IMR-90 (cell line): ENCODE measurements at regions not wholly inside any gene's neighbourhood (a gene's known extent, or its start where the extent isn't known, plus 50 kb on each side); places are given as distances from the start of the nearest gene placed in this dataset.

Source experiments
- ATAC-seq: fragments of 200-7000 bp; cut with Tn5 transposase; 2 replicates; pipeline ENCODE4 v1.9.1; 2020; ENCODE audit warnings: low read depth, mild to moderate bottlenecking, moderate library complexity
- BruUV-seq: library from RNA; stranded (reverse); fragments of 400-500 nt; replicated peaks from 2 replicates; lab custom pipeline; 2021; lab: Mats Ljungman, UMichigan
- CTCF ChIA-PET: fragments of 300-600 bp; formaldehyde crosslinking; extraction: SDS; loops from one replicate; lab custom pipeline; 2021; ENCODE audit warnings: antibody characterized with exemption; lab: Yijun Ruan, JAX
- POLR2A ChIA-PET: fragments of 300-600 bp; sonication (Branson Sonifier 250); formaldehyde crosslinking; loops from one replicate; lab custom pipeline; 2022; ENCODE audit warnings: antibody characterized with exemption; ENCODE audit not compliant: unreplicated experiment; lab: Charles Lee
- DNase-seq: peaks from one replicate; pipeline ENCODE4 v3.0.0; 2013
- H2AFZ ChIP-seq: replicated peaks from 2 replicates; pipeline ENCODE3; 2013; ENCODE audit warnings: low read length, mild to moderate bottlenecking; ENCODE audit not compliant: poor library complexity
- H2AK5ac ChIP-seq: 2 replicates; pipeline ENCODE4 v1.6.1; 2013; ENCODE audit warnings: low read depth, low read length, inconsistent platforms
- H2AK9ac ChIP-seq: replicated peaks from 2 replicates; pipeline ENCODE3; 2013; ENCODE audit warnings: mild to moderate bottlenecking, low read depth, low read length, moderate library complexity; ENCODE audit not compliant: poor library complexity
- H2BK120ac ChIP-seq: 2 replicates; pipeline ENCODE4 v1.6.1; 2013; ENCODE audit warnings: low read depth, low read length, inconsistent platforms
- H2BK15ac ChIP-seq: 3 replicates; pipeline ENCODE4 v1.6.1; 2013; ENCODE audit warnings: low read depth, low read length, inconsistent platforms
- H2BK20ac ChIP-seq: 2 replicates; pipeline ENCODE4 v1.6.1; 2013; ENCODE audit warnings: low read depth, mild to moderate bottlenecking, inconsistent platforms, low read length, moderate library complexity
- H2BK5ac ChIP-seq: 2 replicates; pipeline ENCODE4 v1.6.1; 2013; ENCODE audit warnings: mild to moderate bottlenecking, low read depth, low read length, inconsistent platforms; ENCODE audit not compliant: poor library complexity, severe bottlenecking
- H3K14ac ChIP-seq: replicated peaks from 2 replicates; pipeline ENCODE4 v1.6.1; 2013; ENCODE audit warnings: low read depth, low read length, inconsistent platforms
- H3K18ac ChIP-seq: 2 replicates; pipeline ENCODE4 v1.6.1; 2013; ENCODE audit warnings: low read depth, low read length, control low read depth
- H3K23ac ChIP-seq: 2 replicates; pipeline ENCODE4 v1.6.1; 2013; ENCODE audit warnings: low read depth, low read length, inconsistent platforms
- H3K27ac ChIP-seq: 2 replicates; pipeline ENCODE4 v1.5.1; 2013; ENCODE audit warnings: mild to moderate bottlenecking, control low read depth, low read length; ENCODE audit not compliant: insufficient read depth
- H3K27me3 ChIP-seq: 2 replicates; pipeline ENCODE4 v1.6.1; 2013; ENCODE audit warnings: low read length; ENCODE audit not compliant: control insufficient read depth, insufficient read depth
- H3K36me3 ChIP-seq: 2 replicates; pipeline ENCODE4 v1.6.1; 2013; ENCODE audit warnings: low read length, mixed read lengths; ENCODE audit not compliant: control insufficient read depth, insufficient read depth
- H3K4ac ChIP-seq: 2 replicates; pipeline ENCODE4 v1.6.1; 2013; ENCODE audit warnings: low read depth, low read length, inconsistent platforms
- H3K4me1 ChIP-seq: 2 replicates; pipeline ENCODE4 v1.6.1; 2013; ENCODE audit warnings: low read length, mixed read lengths; ENCODE audit not compliant: control insufficient read depth, insufficient read depth
- H3K4me2 ChIP-seq: 2 replicates; pipeline ENCODE4 v1.6.1; 2013; ENCODE audit warnings: low read depth, mild to moderate bottlenecking, control low read depth, low read length, moderate library complexity
- H3K4me3 ChIP-seq: 2 replicates; pipeline ENCODE4 v1.5.1; 2013; ENCODE audit warnings: low read depth, mild to moderate bottlenecking, control low read depth, low read length, moderate library complexity; ENCODE audit not compliant: insufficient read depth
- H3K56ac ChIP-seq: 2 replicates; pipeline ENCODE4 v1.6.1; 2013; ENCODE audit warnings: low read length, inconsistent platforms; ENCODE audit not compliant: insufficient read depth; ENCODE audit errors: extremely low read depth
- H3K79me1 ChIP-seq, 2 experiments: 2 replicates each; pipeline ENCODE4 v1.6.1; 2013; ENCODE audit warnings: low read length in 2 of 2, inconsistent platforms in 1 of 2, low read depth in 1 of 2
- H3K9ac ChIP-seq: 2 replicates; pipeline ENCODE4 v1.6.1; 2013; ENCODE audit warnings: low read depth, low read length, control low read depth
- H3K9me1 ChIP-seq: 2 replicates; pipeline ENCODE4 v1.6.1; 2013; ENCODE audit warnings: low read length, inconsistent platforms; ENCODE audit not compliant: insufficient read depth
- H3K9me3 ChIP-seq: 2 replicates; pipeline ENCODE4 v1.6.1; 2013; ENCODE audit warnings: low read length; ENCODE audit not compliant: control insufficient read depth, insufficient read depth
- H4K20me1 ChIP-seq: 2 replicates; pipeline ENCODE4 v1.6.1; 2013; ENCODE audit warnings: low read length, inconsistent platforms; ENCODE audit not compliant: insufficient read depth
- H4K5ac ChIP-seq: 2 replicates; pipeline ENCODE4 v1.6.1; 2013; ENCODE audit warnings: mild to moderate bottlenecking, low read depth, low read length, control low read depth
- H4K8ac ChIP-seq, 2 experiments: 2 replicates each; pipeline ENCODE4 v1.6.1; 2013; ENCODE audit warnings: low read depth in 2 of 2, low read length in 2 of 2, control low read depth in 1 of 2, inconsistent platforms in 1 of 2
- H4K91ac ChIP-seq: 2 replicates; pipeline ENCODE4 v1.6.1; 2013; ENCODE audit warnings: low read depth, low read length, inconsistent platforms; ENCODE audit not compliant: insufficient read depth
- ELK1 ChIP-seq: fragments of 150-350 bp; IDR thresholded peaks from 2 replicates; pipeline ENCODE4 v1.6.1; 2016; ENCODE audit warnings: low read depth, mild to moderate bottlenecking, low read length, moderate library complexity, borderline replicate concordance
- NFE2L2 ChIP-seq: fragments of 150-350 bp; IDR thresholded peaks from 2 replicates; pipeline ENCODE4 v1.6.1; 2016; ENCODE audit warnings: low read depth, mild to moderate bottlenecking, low read length
- RAD21 ChIP-seq: IDR thresholded peaks from 2 replicates; pipeline ENCODE4 v1.6.1; 2012; ENCODE audit warnings: low read length, improper control_type of control experiment
- WGBS, 2 experiments: methylation state at CpG; one replicate each; pipeline versions ENCODE4 v1.1.5 to v1.1.7; 2013; ENCODE audit warnings: missing lambda C conversion rate in 2 of 2; ENCODE audit not compliant: insufficient read length in 1 of 2; ENCODE audit errors: extremely low coverage in 2 of 2; 5-methylcytosine and 5-hydroxymethylcytosine counted together
- dilution Hi-C: fragments of 300-500 bp; cut with HindIII; formaldehyde crosslinking; loops from one replicate; pipeline ENCODE4 v1.14.3; 2018; ENCODE audit warnings: low sequenced_read_pairs; ENCODE audit not compliant: unreplicated experiment
- in situ Hi-C: fragments of 300-500 bp; cut with MboI; formaldehyde crosslinking; loops from 3 replicates; pipeline ENCODE4 v1.14.3; 2019; ENCODE audit warnings: low sequenced_read_pairs, inconsistent platforms, mixed read lengths
- intact Hi-C: fragments of 100-400 bp; cut with micrococcal nuclease; formaldehyde crosslinking; loops from 2 replicates; pipeline ENCODE4 v1.10.0; 2022

GRCh38 chr14:59117754-59118528, 70.5 kb upstream of the DAAM1 start:
- POLR2A ChIA-PET, result no interaction called here
- Histone ChIP-seq H3K27me3 (peaks cover 2% of the 10 kb centered on the region; the same call in 1 of the 2 replicates), H2BK5ac (no peak overlapping the region), H4K91ac (no peak overlapping the region), H2AFZ (no peak overlapping the region), H3K79me1 (no peaks in the 10 kb centered on the region), H3K4me3 (no peak overlapping the region), H3K4me1 (peaks cover 5% of the 10 kb centered on the region; the same call in 1 of the 2 replicates), H3K56ac (no peak overlapping the region), H3K4ac (no peak overlapping the region), H2AK9ac (no peak overlapping the region), H2BK120ac (no peak overlapping the region), H4K20me1 (no peaks in the 10 kb centered on the region), H3K9me1 (no peaks in the 10 kb centered on the region), H2BK15ac (no peak overlapping the region), H3K9me3 (no peaks in the 10 kb centered on the region), H4K5ac (no peak overlapping the region), H3K9ac (no peak overlapping the region), H3K27ac (no peak overlapping the region), H3K23ac (no peak overlapping the region), H3K18ac (peak overlapping the region; percentile 46; the same call in 1 of the 2 replicates), H2BK20ac (no peak overlapping the region), H3K14ac (no peak overlapping the region), H2AK5ac (no peak overlapping the region), H4K8ac (no peak overlapping the region), H3K4me2 (no peak overlapping the region), H3K36me3 (no peaks in the 10 kb centered on the region)
- in situ Hi-C loops, result no loop called here
- peak; percentile 36 for DNase-seq
- peak; percentile 69 for ATAC-seq
- dilution Hi-C loops, result no loop called here
- no CpG with 5 or more reads among the region's 2 CpGs for WGBS, 2 experiments
- intact Hi-C loops, result no loop called here
- no TSS peak for BruUV-seq
- TF ChIP-seq NFE2L2 (no peak), ELK1 (no peak), RAD21 (no peak)
- CTCF ChIA-PET, result interaction anchor here (0.9 kb wide), 1 partner anchor 617 kb away, joined by 3 read pairs; no protein-coding TSS in a partner anchor
